Activated B cell treated with CpG ODN at 0.5 μM for 24 hours (primary cell): ENCODE measurements at regions not wholly inside any gene's neighbourhood (a gene's known extent, or its start where the extent isn't known, plus 50 kb on each side); places are given as distances from the start of the nearest gene placed in this dataset.

Experiments used
- ATAC-seq: fragments of 200-7000 bp; cut with Tn5 transposase; one replicate; pipeline ENCODE4 v1.10.0; 2021; ENCODE audit warnings: low read depth, mild to moderate bottlenecking, moderate library complexity
- CTCF ChIA-PET: fragments of 350-600 bp; sonication (Branson Sonifier 250); formaldehyde crosslinking; loops from one replicate; lab custom pipeline; 2021; ENCODE audit warnings: antibody characterized with exemption; lab: Charles Lee
- POLR2A ChIA-PET: fragments of 350-600 bp; sonication (Branson Sonifier 250); formaldehyde crosslinking; loops from one replicate; lab custom pipeline; 2021; ENCODE audit warnings: antibody characterized with exemption; lab: Charles Lee
- DNase-seq: peaks from one replicate; pipeline ENCODE4 v3.0.0; 2022
- H3K27ac Mint-ChIP-seq: one replicate; pipeline ENCODE4 v1.8.0; 2020; ENCODE audit warnings: mixed read lengths
- H3K27me3 Mint-ChIP-seq: one replicate; pipeline ENCODE4 v1.8.0; 2021; ENCODE audit warnings: mixed read lengths
- H3K36me3 Mint-ChIP-seq: one replicate; pipeline ENCODE4 v1.8.0; 2021; ENCODE audit warnings: low read depth, mixed read lengths
- H3K4me1 Mint-ChIP-seq: one replicate; pipeline ENCODE4 v1.8.0; 2021; ENCODE audit warnings: mixed read lengths
- H3K4me3 Mint-ChIP-seq: one replicate; pipeline ENCODE4 v1.8.0; 2020; ENCODE audit warnings: mild to moderate bottlenecking, mixed read lengths
- H3K9me3 Mint-ChIP-seq: one replicate; pipeline ENCODE4 v1.8.0; 2020; ENCODE audit warnings: mixed read lengths
- intact Hi-C: fragments of 100-400 bp; cut with micrococcal nuclease; formaldehyde crosslinking; loops from one replicate; pipeline ENCODE4 v1.15.1; 2024
- TF ChIP-seq, protein P1 (sequence below): fragments of 200-600 bp; IDR thresholded peaks from one replicate; pipeline ENCODE4 v1.8.0; 2022; ENCODE audit warnings: antibody characterized with exemption, mild to moderate bottlenecking

DNA sequence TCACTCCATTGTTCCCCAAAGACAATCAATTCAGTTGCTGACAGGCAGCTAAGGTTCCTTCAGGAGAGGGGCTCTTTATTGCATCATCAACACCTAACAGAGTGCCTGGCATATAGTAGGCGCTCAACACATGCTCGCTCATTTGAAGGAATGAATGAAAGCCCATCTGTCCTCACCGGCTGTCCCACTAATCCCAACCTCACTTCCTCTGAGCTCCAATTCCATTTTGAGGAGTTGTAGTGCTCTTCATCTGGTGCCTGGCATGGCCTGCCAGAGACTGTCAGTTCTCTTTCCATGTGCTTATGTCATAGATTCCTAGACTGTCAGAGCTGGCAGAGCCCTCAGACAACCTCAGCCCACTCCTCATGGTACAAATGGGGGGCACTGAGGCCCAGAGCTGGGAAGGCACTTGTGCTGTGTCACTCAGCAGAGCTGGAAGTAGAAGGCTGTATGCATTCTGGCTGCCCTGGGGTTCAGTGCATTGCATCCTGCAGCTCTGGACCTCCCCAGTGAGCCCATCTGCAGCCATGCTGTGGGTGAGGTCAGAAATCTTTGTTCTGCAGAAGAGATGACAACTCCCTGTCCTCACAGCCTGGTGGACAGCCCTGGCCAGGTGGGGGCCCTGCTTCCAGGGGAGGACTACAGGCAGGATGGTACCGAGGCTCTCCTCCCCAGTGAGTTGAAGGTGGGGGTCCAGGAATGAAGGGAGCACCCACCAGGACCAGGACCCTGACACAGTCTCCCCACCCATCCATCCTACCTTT lies 134.9 kb upstream of the PJA1 start:
- Mint-ChIP-seq H3K4me1 (no peaks in the 10 kb centered on the region), H3K27me3 (peaks cover 14% of the 10 kb centered on the region), H3K4me3 (no peak overlapping the region), H3K27ac (no peak overlapping the region), H3K36me3 (no peaks in the 10 kb centered on the region), H3K9me3 (no peaks in the 10 kb centered on the region)
- TF ChIP-seq, protein P1, sequence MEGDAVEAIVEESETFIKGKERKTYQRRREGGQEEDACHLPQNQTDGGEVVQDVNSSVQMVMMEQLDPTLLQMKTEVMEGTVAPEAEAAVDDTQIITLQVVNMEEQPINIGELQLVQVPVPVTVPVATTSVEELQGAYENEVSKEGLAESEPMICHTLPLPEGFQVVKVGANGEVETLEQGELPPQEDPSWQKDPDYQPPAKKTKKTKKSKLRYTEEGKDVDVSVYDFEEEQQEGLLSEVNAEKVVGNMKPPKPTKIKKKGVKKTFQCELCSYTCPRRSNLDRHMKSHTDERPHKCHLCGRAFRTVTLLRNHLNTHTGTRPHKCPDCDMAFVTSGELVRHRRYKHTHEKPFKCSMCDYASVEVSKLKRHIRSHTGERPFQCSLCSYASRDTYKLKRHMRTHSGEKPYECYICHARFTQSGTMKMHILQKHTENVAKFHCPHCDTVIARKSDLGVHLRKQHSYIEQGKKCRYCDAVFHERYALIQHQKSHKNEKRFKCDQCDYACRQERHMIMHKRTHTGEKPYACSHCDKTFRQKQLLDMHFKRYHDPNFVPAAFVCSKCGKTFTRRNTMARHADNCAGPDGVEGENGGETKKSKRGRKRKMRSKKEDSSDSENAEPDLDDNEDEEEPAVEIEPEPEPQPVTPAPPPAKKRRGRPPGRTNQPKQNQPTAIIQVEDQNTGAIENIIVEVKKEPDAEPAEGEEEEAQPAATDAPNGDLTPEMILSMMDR: no peak
- CTCF ChIA-PET: no interaction called here
- DNase-seq (no peak), ATAC-seq (no peak)
- intact Hi-C loops: no loop called here
- POLR2A ChIA-PET: no interaction called here

DNA sequence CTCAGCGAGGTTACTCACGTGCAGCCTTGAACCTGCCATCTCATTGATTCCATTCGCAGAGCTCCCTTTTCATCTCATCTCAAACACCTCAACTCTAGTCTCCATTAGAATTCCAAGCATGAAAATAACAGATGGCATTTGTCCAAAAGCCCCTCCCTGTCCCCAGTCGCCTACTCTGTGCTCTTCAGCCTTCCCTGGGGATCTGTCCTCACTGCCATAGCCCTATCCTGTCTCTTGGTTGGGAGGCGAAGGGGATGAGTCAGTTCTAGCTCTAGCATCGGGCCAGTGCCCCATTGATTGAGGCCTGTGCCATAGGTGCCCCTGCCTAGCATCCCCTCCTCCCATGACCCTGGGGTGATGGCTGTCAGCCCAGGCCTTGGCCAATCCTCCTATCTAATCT lies 134.0 kb upstream of the PJA1 start:
- Mint-ChIP-seq H3K4me3 (no peak overlapping the region), H3K27me3 (peaks cover 11% of the 10 kb centered on the region), H3K9me3 (no peaks in the 10 kb centered on the region), H3K4me1 (no peaks in the 10 kb centered on the region), H3K27ac (no peak overlapping the region), H3K36me3 (no peaks in the 10 kb centered on the region)
- ChIA-PET CTCF (no interaction called here), POLR2A (no interaction called here)
- no peak for ATAC-seq
- intact Hi-C loops: no loop called here
- DNase-seq: no peak
- TF ChIP-seq, protein P1: no peak

DNA sequence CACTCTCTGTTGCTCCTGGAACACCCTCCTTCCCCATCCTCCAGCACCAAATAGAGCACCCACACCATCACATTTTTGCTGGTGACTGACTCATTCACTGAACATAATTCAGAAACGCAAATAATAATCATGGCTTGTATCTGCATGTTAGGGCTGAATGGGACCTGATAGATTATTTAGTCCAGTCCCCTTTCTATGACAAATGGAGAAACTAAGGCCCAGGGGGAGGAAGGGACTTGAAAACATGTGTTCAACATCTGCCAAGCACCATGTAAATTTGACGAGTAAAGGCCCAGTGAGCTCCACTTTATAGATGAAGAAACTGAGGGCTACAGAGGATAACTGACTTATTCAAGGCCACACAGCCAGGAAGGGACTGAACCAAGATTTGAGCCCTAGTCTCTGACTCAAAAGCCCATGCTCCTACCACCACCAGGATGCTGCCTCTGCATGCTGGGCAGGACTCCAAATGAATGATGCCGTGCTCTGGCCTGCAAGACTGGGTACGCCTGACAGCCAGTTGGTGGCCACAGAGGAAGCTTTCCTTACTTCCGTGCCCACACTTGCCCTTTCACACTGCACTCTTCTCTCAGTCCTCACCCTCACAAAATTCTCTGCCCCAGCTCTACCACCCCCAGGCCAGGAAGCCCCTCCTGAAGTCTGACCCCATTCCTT lies 133.3 kb upstream of the PJA1 start:
- Mint-ChIP-seq H3K27me3 (peaks cover 7% of the 10 kb centered on the region), H3K27ac (no peak overlapping the region), H3K4me1 (no peaks in the 10 kb centered on the region), H3K9me3 (no peaks in the 10 kb centered on the region), H3K36me3 (no peaks in the 10 kb centered on the region), H3K4me3 (no peak overlapping the region)
- ATAC-seq (no peak), DNase-seq (no peak)
- ChIA-PET CTCF (no interaction called here), POLR2A (no interaction called here)
- TF ChIP-seq, protein P1: no peak
- intact Hi-C loops: no loop called here

DNA sequence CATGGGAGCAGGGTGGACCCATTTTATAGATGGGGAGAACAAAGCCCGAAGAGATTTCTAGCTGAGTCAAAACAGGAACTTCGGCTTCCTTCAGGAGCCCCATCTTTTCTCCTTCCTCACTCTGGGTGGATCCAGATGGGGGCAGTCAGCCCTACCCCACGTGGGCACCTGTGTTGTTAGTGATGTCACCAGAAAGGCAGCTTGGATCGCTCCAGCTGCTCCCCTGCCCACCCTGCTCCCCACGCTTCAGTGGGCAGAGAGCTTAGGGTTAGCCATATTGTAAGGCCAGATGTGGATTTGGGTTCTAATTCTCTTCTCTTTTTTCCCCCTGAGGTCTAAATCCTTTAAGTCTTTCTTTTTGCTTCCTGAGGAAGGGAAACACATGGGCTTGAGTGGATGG lies 132.3 kb upstream of the PJA1 start:
- POLR2A ChIA-PET: no interaction called here
- CTCF ChIA-PET: no interaction called here
- H3K27me3 Mint-ChIP-seq: peaks cover 3% of the 10 kb centered on the region
- ATAC-seq: no peak
- intact Hi-C loops: no loop called here
- H3K4me3 Mint-ChIP-seq: no peak overlapping the region
- no peaks in the 10 kb centered on the region for H3K36me3 Mint-ChIP-seq
- H3K4me1 Mint-ChIP-seq: no peaks in the 10 kb centered on the region
- TF ChIP-seq, protein P1: no peak
- no peak for DNase-seq
- no peak overlapping the region for H3K27ac Mint-ChIP-seq
- no peaks in the 10 kb centered on the region for H3K9me3 Mint-ChIP-seq

DNA sequence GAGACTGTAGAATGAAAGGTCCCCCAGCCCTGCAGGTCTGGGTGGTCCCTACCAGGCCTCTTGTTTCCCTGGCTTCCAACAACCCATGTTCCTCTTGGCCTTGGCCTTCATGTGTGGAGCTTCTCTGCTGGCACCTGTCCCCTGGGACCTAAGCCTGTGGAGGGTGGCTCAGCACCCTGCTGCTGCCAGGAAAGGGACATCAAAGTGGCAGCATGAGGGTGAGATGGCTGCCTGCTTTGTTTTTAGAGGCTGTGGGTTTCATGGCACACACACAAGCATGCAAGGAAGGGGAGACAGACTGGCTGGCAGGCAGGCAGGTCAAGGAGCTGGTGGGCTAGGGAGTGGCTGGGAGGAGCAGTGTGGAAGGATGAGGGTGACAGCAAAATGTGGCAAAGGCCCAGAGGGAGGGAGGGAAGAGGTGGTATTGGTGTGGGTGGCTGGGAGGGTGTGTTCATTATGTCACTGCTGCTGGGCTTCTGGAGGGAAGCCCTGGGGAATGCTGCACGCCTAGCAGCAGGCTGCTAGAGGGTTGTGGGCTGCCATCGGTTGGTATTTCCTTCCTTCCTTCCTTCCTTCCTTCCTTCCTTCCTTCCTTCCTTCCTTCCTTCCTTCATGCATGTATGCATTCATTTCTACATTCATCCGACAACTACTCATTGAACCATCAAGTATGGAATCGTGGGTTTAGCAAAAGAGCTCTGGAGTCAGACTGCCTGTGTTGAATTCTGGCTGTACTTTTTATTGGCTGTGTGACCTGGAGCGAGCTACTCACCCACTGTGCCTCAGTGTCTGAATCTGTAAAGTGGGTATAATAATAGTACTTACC lies 128.7 kb upstream of the PJA1 start:
- intact Hi-C loops: no loop called here
- TF ChIP-seq, protein P1: no peak
- no peaks in the 10 kb centered on the region for H3K9me3 Mint-ChIP-seq
- ATAC-seq: no peak
- no peaks in the 10 kb centered on the region for H3K4me1 Mint-ChIP-seq
- H3K36me3 Mint-ChIP-seq: no peaks in the 10 kb centered on the region
- DNase-seq: no peak
- CTCF ChIA-PET: no interaction called here
- no peak overlapping the region for H3K4me3 Mint-ChIP-seq
- POLR2A ChIA-PET: no interaction called here
- no peaks in the 10 kb centered on the region for H3K27me3 Mint-ChIP-seq
- no peak overlapping the region for H3K27ac Mint-ChIP-seq
